ENCODE measurements at regions not wholly inside any gene's neighbourhood (a gene's known extent, or its start where the extent isn't known, plus 50 kb on each side); places are given as distances from the start of the nearest gene placed in this dataset.

DNA sequence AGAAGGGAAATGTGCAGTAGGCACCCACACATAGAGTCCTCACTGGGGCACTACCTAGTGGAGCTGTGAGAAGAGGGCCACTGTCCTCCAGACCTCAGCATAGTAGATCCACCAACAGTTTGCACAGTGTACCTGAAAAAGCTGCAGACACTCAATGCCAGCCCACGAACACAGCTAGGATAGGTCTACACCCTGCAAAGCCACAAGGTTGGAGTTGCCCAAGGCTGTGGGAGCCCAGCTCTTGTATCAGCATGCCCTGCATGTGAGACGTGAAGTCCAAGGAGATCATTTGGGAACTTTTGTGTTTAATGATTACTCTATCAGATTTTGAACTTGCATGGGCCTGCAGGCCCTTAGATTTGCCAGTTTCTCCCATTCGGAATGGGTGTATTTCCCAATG lies 299.4 kb upstream of the OLFM3 start:
- no peak for TF ChIP-seq POLR2A (IDR thresholded peaks at IDR 0.05; ENCODE audit: low read depth, low read length)
- TF ChIP-seq, protein P1, sequence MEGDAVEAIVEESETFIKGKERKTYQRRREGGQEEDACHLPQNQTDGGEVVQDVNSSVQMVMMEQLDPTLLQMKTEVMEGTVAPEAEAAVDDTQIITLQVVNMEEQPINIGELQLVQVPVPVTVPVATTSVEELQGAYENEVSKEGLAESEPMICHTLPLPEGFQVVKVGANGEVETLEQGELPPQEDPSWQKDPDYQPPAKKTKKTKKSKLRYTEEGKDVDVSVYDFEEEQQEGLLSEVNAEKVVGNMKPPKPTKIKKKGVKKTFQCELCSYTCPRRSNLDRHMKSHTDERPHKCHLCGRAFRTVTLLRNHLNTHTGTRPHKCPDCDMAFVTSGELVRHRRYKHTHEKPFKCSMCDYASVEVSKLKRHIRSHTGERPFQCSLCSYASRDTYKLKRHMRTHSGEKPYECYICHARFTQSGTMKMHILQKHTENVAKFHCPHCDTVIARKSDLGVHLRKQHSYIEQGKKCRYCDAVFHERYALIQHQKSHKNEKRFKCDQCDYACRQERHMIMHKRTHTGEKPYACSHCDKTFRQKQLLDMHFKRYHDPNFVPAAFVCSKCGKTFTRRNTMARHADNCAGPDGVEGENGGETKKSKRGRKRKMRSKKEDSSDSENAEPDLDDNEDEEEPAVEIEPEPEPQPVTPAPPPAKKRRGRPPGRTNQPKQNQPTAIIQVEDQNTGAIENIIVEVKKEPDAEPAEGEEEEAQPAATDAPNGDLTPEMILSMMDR (conservative IDR thresholded peaks at IDR 0.05; ENCODE audit: low read depth, low read length): no peak
- TF ChIP-seq BHLHE40 (IDR thresholded peaks at IDR 0.05; ENCODE audit: low read depth, low read length): no peak
- no peak for TF ChIP-seq MAFK (IDR thresholded peaks at IDR 0.05; ENCODE audit: low read depth, low read length)
